ENCODE measurements at regions not wholly inside any gene's neighbourhood (a gene's known extent, or its start where the extent isn't known, plus 50 kb on each side); places are given as distances from the start of the nearest gene placed in this dataset.

DNA sequence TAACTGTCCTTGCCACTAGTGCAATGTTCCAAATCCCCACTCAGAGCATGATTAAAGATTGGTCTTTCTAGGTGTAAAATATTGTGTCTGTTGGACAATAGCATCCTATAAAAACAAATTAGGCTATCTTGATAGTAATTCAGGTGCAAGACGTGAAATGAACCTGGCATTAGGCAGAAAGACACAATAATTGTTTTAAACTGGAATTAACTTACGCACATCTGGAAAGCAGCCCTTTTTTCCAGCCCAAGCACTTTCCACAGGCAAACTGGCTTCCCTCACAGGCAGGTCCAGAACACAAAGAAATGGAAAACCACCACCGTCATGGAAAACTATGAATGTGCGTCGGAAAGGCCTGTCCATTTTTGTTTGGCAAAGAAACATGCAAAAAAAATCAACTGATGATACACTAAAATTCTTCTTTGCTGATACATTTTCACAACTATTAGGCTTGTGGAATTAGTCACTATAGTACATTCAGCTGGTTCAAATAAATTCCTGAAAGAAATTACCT is 474.7 kb upstream of the IL12A start:
- Histone ChIP-seq H4K20me1 (replicated peaks; ENCODE audit: insufficient read depth) (no peaks in the 10 kb centered on the region; the same call in 1 of the 2 replicates), H3K4me1 (ENCODE audit: insufficient read depth) (no peaks in the 10 kb centered on the region)
- no peak for ATAC-seq

DNA sequence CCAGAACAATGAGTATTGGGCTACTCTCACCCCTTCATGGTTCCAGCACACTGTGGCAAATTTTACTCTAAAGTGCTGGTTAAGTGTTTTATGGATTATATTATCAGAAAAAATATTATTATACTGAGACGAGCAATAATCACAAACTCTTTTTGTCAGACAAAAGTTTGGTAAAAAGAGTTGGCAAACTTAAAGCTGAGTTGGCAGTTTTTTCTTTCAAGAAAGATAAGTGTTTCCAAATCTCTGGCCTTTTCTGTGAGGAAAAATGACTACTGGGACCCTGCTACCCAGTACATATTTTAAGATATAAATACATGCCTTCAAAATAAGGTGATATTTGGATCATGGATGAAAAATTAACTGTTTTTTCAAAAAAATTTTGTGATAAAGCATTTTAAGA is 471.5 kb upstream of the IL12A start:
- H3K27me3 ChIP-seq (ENCODE audit: insufficient read depth): no peaks in the 10 kb centered on the region
- H3K4me3 ChIP-seq: no peak overlapping the region
- no peaks in the 10 kb centered on the region for H3K27me3 Mint-ChIP-seq (ENCODE audit: insufficient read depth, low read depth, poor library complexity)
- TF ChIP-seq, protein P1, sequence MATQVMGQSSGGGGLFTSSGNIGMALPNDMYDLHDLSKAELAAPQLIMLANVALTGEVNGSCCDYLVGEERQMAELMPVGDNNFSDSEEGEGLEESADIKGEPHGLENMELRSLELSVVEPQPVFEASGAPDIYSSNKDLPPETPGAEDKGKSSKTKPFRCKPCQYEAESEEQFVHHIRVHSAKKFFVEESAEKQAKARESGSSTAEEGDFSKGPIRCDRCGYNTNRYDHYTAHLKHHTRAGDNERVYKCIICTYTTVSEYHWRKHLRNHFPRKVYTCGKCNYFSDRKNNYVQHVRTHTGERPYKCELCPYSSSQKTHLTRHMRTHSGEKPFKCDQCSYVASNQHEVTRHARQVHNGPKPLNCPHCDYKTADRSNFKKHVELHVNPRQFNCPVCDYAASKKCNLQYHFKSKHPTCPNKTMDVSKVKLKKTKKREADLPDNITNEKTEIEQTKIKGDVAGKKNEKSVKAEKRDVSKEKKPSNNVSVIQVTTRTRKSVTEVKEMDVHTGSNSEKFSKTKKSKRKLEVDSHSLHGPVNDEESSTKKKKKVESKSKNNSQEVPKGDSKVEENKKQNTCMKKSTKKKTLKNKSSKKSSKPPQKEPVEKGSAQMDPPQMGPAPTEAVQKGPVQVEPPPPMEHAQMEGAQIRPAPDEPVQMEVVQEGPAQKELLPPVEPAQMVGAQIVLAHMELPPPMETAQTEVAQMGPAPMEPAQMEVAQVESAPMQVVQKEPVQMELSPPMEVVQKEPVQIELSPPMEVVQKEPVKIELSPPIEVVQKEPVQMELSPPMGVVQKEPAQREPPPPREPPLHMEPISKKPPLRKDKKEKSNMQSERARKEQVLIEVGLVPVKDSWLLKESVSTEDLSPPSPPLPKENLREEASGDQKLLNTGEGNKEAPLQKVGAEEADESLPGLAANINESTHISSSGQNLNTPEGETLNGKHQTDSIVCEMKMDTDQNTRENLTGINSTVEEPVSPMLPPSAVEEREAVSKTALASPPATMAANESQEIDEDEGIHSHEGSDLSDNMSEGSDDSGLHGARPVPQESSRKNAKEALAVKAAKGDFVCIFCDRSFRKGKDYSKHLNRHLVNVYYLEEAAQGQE (IDR thresholded peaks at IDR 0.05; ENCODE audit: unreplicated experiment): no peak
- DNase-seq (ENCODE audit: low spot score) (no peak), ATAC-seq (no peak)
- H3K27ac ChIP-seq (ENCODE audit: low read depth): no peak overlapping the region
- no peaks in the 10 kb centered on the region for H3K36me3 Mint-ChIP-seq (ENCODE audit: low read depth)
- H4K20me1 ChIP-seq (replicated peaks; ENCODE audit: insufficient read depth): no peaks in the 10 kb centered on the region; the same call in 1 of the 2 replicates
- no peaks in the 10 kb centered on the region for H3K36me3 ChIP-seq (ENCODE audit: insufficient read depth)
- H3K27ac Mint-ChIP-seq: no peak overlapping the region
- no peak overlapping the region for H3K4me3 Mint-ChIP-seq
- H3K9me3 Mint-ChIP-seq: no peaks in the 10 kb centered on the region
- no peaks in the 10 kb centered on the region for H3K79me2 ChIP-seq (replicated peaks; ENCODE audit: insufficient read depth)
- no peaks in the 10 kb centered on the region for H3K4me1 ChIP-seq (ENCODE audit: insufficient read depth)
- no peak overlapping the region for H2AFZ ChIP-seq
- no peaks in the 10 kb centered on the region for H3K4me1 Mint-ChIP-seq
- H3K9me2 ChIP-seq (ENCODE audit: insufficient read depth): no peaks in the 10 kb centered on the region
- H3K4me2 ChIP-seq: no peak overlapping the region
- no peaks in the 10 kb centered on the region for H3F3A ChIP-seq (replicated peaks; ENCODE audit: low read depth)

More for the DNA sequence above, 474.7 kb upstream of the IL12A start:
- Mint-ChIP-seq H3K4me3 (no peak overlapping the region), H3K36me3 (ENCODE audit: low read depth) (no peaks in the 10 kb centered on the region), H3K4me1 (no peaks in the 10 kb centered on the region), H3K27ac (no peak overlapping the region), H3K27me3 (ENCODE audit: insufficient read depth, low read depth, poor library complexity) (no peaks in the 10 kb centered on the region), H3K9me3 (peaks cover 4% of the 10 kb centered on the region; the same call in 1 of the 3 replicates)
- H3K4me3 ChIP-seq: no peak overlapping the region
- no peak overlapping the region for H3K27ac ChIP-seq (ENCODE audit: low read depth)
- DNase-seq (ENCODE audit: low spot score): no peak
- no peaks in the 10 kb centered on the region for H3K36me3 ChIP-seq (ENCODE audit: insufficient read depth)
- no peak overlapping the region for H3K4me2 ChIP-seq
- H3F3A ChIP-seq (replicated peaks; ENCODE audit: low read depth): no peaks in the 10 kb centered on the region
- TF ChIP-seq JUNB (IDR thresholded peaks at IDR 0.05; ENCODE audit: unreplicated experiment) (no peak), ZNF331 (CRISPR knock-in tag; IDR thresholded peaks at IDR 0.05; ENCODE audit: low read depth) (no peak), ZNF114 (CRISPR knock-in tag; IDR thresholded peaks at IDR 0.05) (no peak), POLR2AphosphoS5 (IDR thresholded peaks at IDR 0.05; ENCODE audit: low read depth) (no peak)
- TF ChIP-seq, protein P2, sequence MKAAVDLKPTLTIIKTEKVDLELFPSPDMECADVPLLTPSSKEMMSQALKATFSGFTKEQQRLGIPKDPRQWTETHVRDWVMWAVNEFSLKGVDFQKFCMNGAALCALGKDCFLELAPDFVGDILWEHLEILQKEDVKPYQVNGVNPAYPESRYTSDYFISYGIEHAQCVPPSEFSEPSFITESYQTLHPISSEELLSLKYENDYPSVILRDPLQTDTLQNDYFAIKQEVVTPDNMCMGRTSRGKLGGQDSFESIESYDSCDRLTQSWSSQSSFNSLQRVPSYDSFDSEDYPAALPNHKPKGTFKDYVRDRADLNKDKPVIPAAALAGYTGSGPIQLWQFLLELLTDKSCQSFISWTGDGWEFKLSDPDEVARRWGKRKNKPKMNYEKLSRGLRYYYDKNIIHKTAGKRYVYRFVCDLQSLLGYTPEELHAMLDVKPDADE (IDR thresholded peaks at IDR 0.05): no peak
- TF ChIP-seq, protein P3, sequence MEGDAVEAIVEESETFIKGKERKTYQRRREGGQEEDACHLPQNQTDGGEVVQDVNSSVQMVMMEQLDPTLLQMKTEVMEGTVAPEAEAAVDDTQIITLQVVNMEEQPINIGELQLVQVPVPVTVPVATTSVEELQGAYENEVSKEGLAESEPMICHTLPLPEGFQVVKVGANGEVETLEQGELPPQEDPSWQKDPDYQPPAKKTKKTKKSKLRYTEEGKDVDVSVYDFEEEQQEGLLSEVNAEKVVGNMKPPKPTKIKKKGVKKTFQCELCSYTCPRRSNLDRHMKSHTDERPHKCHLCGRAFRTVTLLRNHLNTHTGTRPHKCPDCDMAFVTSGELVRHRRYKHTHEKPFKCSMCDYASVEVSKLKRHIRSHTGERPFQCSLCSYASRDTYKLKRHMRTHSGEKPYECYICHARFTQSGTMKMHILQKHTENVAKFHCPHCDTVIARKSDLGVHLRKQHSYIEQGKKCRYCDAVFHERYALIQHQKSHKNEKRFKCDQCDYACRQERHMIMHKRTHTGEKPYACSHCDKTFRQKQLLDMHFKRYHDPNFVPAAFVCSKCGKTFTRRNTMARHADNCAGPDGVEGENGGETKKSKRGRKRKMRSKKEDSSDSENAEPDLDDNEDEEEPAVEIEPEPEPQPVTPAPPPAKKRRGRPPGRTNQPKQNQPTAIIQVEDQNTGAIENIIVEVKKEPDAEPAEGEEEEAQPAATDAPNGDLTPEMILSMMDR (conservative IDR thresholded peaks at IDR 0.05; ENCODE audit: low read depth in 2 of 2): no peak
- no peaks in the 10 kb centered on the region for H3K9me2 ChIP-seq (ENCODE audit: insufficient read depth)
- no peak overlapping the region for H2AFZ ChIP-seq
- no peaks in the 10 kb centered on the region for H3K79me2 ChIP-seq (replicated peaks; ENCODE audit: insufficient read depth)
- H3K27me3 ChIP-seq (ENCODE audit: insufficient read depth): no peaks in the 10 kb centered on the region
